GM23338 (cell line): ENCODE measurements at regions not wholly inside any gene's neighbourhood (a gene's known extent, or its start where the extent isn't known, plus 50 kb on each side); places are given as distances from the start of the nearest gene placed in this dataset.

Experiments used
- CREB1 ChIP-seq: fragments of 250-450 bp; sonication (Bioruptor Pico); IDR thresholded peaks from 2 replicates; pipeline ENCODE4 v1.5.0; 2020; ENCODE audit warnings: low read depth, mild to moderate bottlenecking, moderate library complexity
- CTCF ChIP-seq, 2 experiments: fragments of 200-600 bp in 1 of 2; sonication (generic) in 1 of 2; conservative IDR thresholded peaks; 2 replicates each; pipeline versions ENCODE4 v1.5.1 to v1.6.1; 2016 to 2017; ENCODE audit warnings: antibody characterized with exemption in 2 of 2, low read depth in 2 of 2, mild to moderate bottlenecking in 2 of 2, moderate library complexity in 1 of 2
- ETS1 ChIP-seq: IDR thresholded peaks from 2 replicates; pipeline ENCODE4 v1.6.1; 2016; ENCODE audit warnings: antibody characterized with exemption
- EZH2 ChIP-seq: fragments of 200-600 bp; sonication (generic); IDR thresholded peaks from one replicate; pipeline ENCODE4 v1.8.0; 2017; ENCODE audit warnings: antibody characterized with exemption, mild to moderate bottlenecking, low read depth; ENCODE audit not compliant: unreplicated experiment
- POLR2AphosphoS5 ChIP-seq: IDR thresholded peaks from 2 replicates; pipeline ENCODE4 v1.6.1; 2016; ENCODE audit warnings: antibody characterized with exemption, low read depth
- REST ChIP-seq: IDR thresholded peaks from one replicate; pipeline ENCODE4 v1.6.1; 2018; ENCODE audit warnings: antibody characterized with exemption; ENCODE audit not compliant: unreplicated experiment
- ZNF114 ChIP-seq: fragments of 250-450 bp; sonication (Bioruptor Pico); IDR thresholded peaks from 2 replicates; pipeline ENCODE4 v1.5.0; 2020; ENCODE audit warnings: mild to moderate bottlenecking, moderate library complexity
- ZNF462 ChIP-seq: fragments of 250-450 bp; sonication (Bioruptor Pico); IDR thresholded peaks from 2 replicates; pipeline ENCODE4 v1.5.0; 2020; ENCODE audit warnings: mild to moderate bottlenecking, moderate library complexity

- TF ChIP-seq CTCF (conservative IDR thresholded peaks at IDR 0.05; ENCODE audit: low read depth in 2 of 2) (no peak), REST (no peak), POLR2AphosphoS5 (no peak), CREB1 (no peak), EZH2 (no peak), ZNF462 (no peak), ZNF114 (CRISPR knock-in tag) (no peak), ETS1 (no peak)
Measured at GRCh38 chr4:189069772-189070171, 870.9 kb upstream of the FRG1 start.
